GM18505 (cell line): ENCODE measurements at regions not wholly inside any gene's neighbourhood (a gene's known extent, or its start where the extent isn't known, plus 50 kb on each side); places are given as distances from the start of the nearest gene placed in this dataset.

Experiments used
- ATAC-seq: cut with Tn5 transposase; IDR thresholded peaks from one replicate; pipeline ENCODE4 v1.9.1; 2021; ENCODE audit not compliant: unreplicated experiment
- POLR2A ChIP-seq: IDR thresholded peaks from 4 replicates; pipeline ENCODE4 v1.6.1; 2011; ENCODE audit warnings: borderline replicate concordance; ENCODE audit not compliant: insufficient read depth, insufficient read length; ENCODE audit errors: extremely low read depth

GRCh38 chr2:219987830-219988229 lies 360.4 kb downstream of the SLC4A3 start:
- no peak for ATAC-seq
- no peak for TF ChIP-seq POLR2A

- ATAC-seq = no peak
- no peak for TF ChIP-seq POLR2A
These were observed 362.3 kb downstream of the SLC4A3 start for GRCh38 chr2:219989744-219990143.

GRCh38 chr2:219991116-219991515 lies 363.7 kb downstream of the SLC4A3 start:
- no peak for TF ChIP-seq POLR2A
- ATAC-seq = no peak

- no peak for TF ChIP-seq POLR2A
- no peak for ATAC-seq
These were observed 368.0 kb downstream of the SLC4A3 start for GRCh38 chr2:219995399-219995798.

- no peak for TF ChIP-seq POLR2A
- no peak for ATAC-seq
These were observed 368.7 kb downstream of the SLC4A3 start for GRCh38 chr2:219995991-219996765.

- ATAC-seq = no peak
- TF ChIP-seq POLR2A = no peak
These were observed 370.0 kb downstream of the SLC4A3 start for GRCh38 chr2:219997341-219997851.

GRCh38 chr2:219998107-219998506 lies 370.7 kb downstream of the SLC4A3 start:
- no peak for TF ChIP-seq POLR2A
- no peak for ATAC-seq

GRCh38 chr2:219998714-219999227 lies 371.3 kb downstream of the SLC4A3 start:
- no peak for TF ChIP-seq POLR2A
- ATAC-seq = no peak

GRCh38 chr2:220000080-220000479 lies 372.6 kb downstream of the SLC4A3 start:
- ATAC-seq = no peak
- TF ChIP-seq POLR2A = no peak

GRCh38 chr2:220000586-220000985 lies 373.2 kb downstream of the SLC4A3 start:
- TF ChIP-seq POLR2A = no peak
- no peak for ATAC-seq

GRCh38 chr2:220001751-220002150 lies 374.3 kb downstream of the SLC4A3 start:
- no peak for ATAC-seq
- no peak for TF ChIP-seq POLR2A

GRCh38 chr2:220002251-220002650 lies 374.8 kb downstream of the SLC4A3 start:
- TF ChIP-seq POLR2A = no peak
- no peak for ATAC-seq

- TF ChIP-seq POLR2A = no peak
- no peak for ATAC-seq
These were observed 375.3 kb downstream of the SLC4A3 start for GRCh38 chr2:220002699-220003098.

- no peak for TF ChIP-seq POLR2A
- ATAC-seq = no peak
These were observed 377.9 kb downstream of the SLC4A3 start for GRCh38 chr2:220005362-220005761.
